HCT116 (cell line): ENCODE measurements at regions not wholly inside any gene's neighbourhood (a gene's known extent, or its start where the extent isn't known, plus 50 kb on each side); places are given as distances from the start of the nearest gene placed in this dataset.

Experiments used
- ATAC-seq: fragments of 200-7000 bp; cut with Tn5 transposase; 2 replicates; pipeline ENCODE4 v1.9.1; 2020; ENCODE audit warnings: mild to moderate bottlenecking, moderate library complexity
- BruUV-seq: library from RNA; stranded (reverse); fragments of 400-500 nt; replicated peaks from 2 replicates; lab custom pipeline; 2021; lab: Mats Ljungman, UMichigan
- CTCF ChIA-PET: fragments of 300-600 bp; sonication (Branson Sonifier 250); formaldehyde crosslinking; loops from one replicate; lab custom pipeline; 2021; ENCODE audit warnings: antibody characterized with exemption; lab: Charles Lee
- POLR2A ChIA-PET: fragments of 300-600, 350-600 bp; sonication (Branson Sonifier 250); formaldehyde crosslinking; loops from one replicate; lab custom pipeline; 2021; ENCODE audit warnings: antibody characterized with exemption; lab: Charles Lee
- RAD21 ChIA-PET, 2 experiments: fragments of 300-600 bp; sonication (Branson Sonifier 250); formaldehyde crosslinking; loops; one replicate each; lab custom pipeline; 2023; ENCODE audit warnings: low total read pairs in 2 of 2; ENCODE audit not compliant: uncharacterized antibody in 2 of 2, unreplicated experiment in 2 of 2, low non-redundant PET in 1 of 2; lab: Charles Lee
- DNase-seq: peaks from one replicate; pipeline ENCODE4 v3.0.0-alpha.2; 2010; ENCODE audit warnings: low read depth, low spot score
- H2AFZ ChIP-seq: fragments of 200-600 bp; shearing (Covaris generic), sonication (generic); 2 replicates; pipeline ENCODE4 v1.6.1; 2017; ENCODE audit warnings: low read depth, mixed run types, mixed read lengths, antibody characterized with exemption, low read length; ENCODE audit not compliant: poor library complexity, severe bottlenecking
- H3K27ac ChIP-seq: 2 replicates; pipeline ENCODE4 v1.5.1; 2012; ENCODE audit warnings: low read depth, low read length
- H3K27me3 ChIP-seq: fragments of 200-600 bp; sonication (generic); 2 replicates; pipeline ENCODE4 v1.6.1; 2016; ENCODE audit warnings: mixed run types, low read length, mixed read lengths; ENCODE audit not compliant: insufficient read depth
- H3K36me3 ChIP-seq, 2 experiments: fragments of 200-500 bp in 1 of 2; fragments of 200-600 bp in 1 of 2; sonication (Bioruptor generic) in 1 of 2; sonication (generic) in 1 of 2; 2 replicates each; pipeline versions ENCODE4 v1.5.1 to v1.6.1; 2014 to 2016; ENCODE audit warnings: low read length in 2 of 2, inconsistent platforms in 1 of 2, mixed read lengths in 1 of 2, mixed run types in 1 of 2; ENCODE audit not compliant: insufficient read depth in 2 of 2, control insufficient read depth in 1 of 2
- H3K4me1 ChIP-seq, 2 experiments: fragments of 200-600 bp in 1 of 2; sonication (generic) in 1 of 2; 2 replicates each; pipeline versions ENCODE4 v1.5.1 to v1.6.1; 2012 to 2017; ENCODE audit warnings: low read length in 2 of 2, inconsistent platforms in 1 of 2, mild to moderate bottlenecking in 1 of 2, mixed read lengths in 1 of 2, mixed run types in 1 of 2, moderate library complexity in 1 of 2; ENCODE audit not compliant: insufficient read depth in 2 of 2, control insufficient read depth in 1 of 2
- H3K4me2 ChIP-seq: fragments of 200-600 bp; sonication (generic); 2 replicates; pipeline ENCODE4 v1.6.1; 2017; ENCODE audit warnings: mixed run types, low read length, mixed read lengths
- H3K4me3 ChIP-seq, 2 experiments: fragments of 200-600 bp in 1 of 2; sonication (generic) in 1 of 2; replicated peaks in 1 of 2; 2 replicates each; pipeline ENCODE4 v1.5.1; 2011 to 2016; ENCODE audit warnings: low read length in 2 of 2, control low read depth in 1 of 2, low read depth in 1 of 2, mild to moderate bottlenecking in 1 of 2, mixed read lengths in 1 of 2, mixed run types in 1 of 2
- H3K79me2 ChIP-seq: fragments of 200-600 bp; sonication (generic); 2 replicates; pipeline ENCODE4 v1.6.1; 2017; ENCODE audit warnings: mild to moderate bottlenecking, mixed run types, low read length, moderate library complexity, mixed read lengths; ENCODE audit not compliant: insufficient read depth
- H3K9ac ChIP-seq: fragments of 200-600 bp; sonication (generic); 2 replicates; pipeline ENCODE4 v1.6.1; 2016; ENCODE audit warnings: low read length, mixed read lengths
- H3K9me2 ChIP-seq: fragments of 200-600 bp; sonication (generic), shearing (Covaris generic); 2 replicates; pipeline ENCODE4 v1.6.1; 2017; ENCODE audit warnings: mixed run types, mild to moderate bottlenecking, moderate library complexity; ENCODE audit not compliant: insufficient read depth
- H3K9me3 ChIP-seq, 2 experiments: fragments of 200-500 bp in 1 of 2; fragments of 200-600 bp in 1 of 2; sonication (Bioruptor generic) in 1 of 2; sonication (generic) in 1 of 2; 2 replicates each; pipeline ENCODE4 v1.6.1; 2014 to 2017; ENCODE audit warnings: low read length in 2 of 2, mixed read lengths in 2 of 2, inconsistent platforms in 1 of 2, low read depth in 1 of 2, mild to moderate bottlenecking in 1 of 2, mixed run types in 1 of 2, moderate library complexity in 1 of 2; ENCODE audit not compliant: control insufficient read depth in 1 of 2, insufficient read depth in 1 of 2
- H4K20me1 ChIP-seq: fragments of 200-600 bp; sonication (generic), shearing (Covaris generic); 2 replicates; pipeline ENCODE4 v1.6.1; 2017; ENCODE audit warnings: mixed run types, mild to moderate bottlenecking, moderate library complexity; ENCODE audit not compliant: insufficient read depth
- CBX3 ChIP-seq: IDR thresholded peaks from 2 replicates; pipeline ENCODE4 v1.6.1; 2012; ENCODE audit warnings: low read depth
- CEBPB ChIP-seq: IDR thresholded peaks from 2 replicates; pipeline ENCODE4 v1.6.1; 2012; ENCODE audit warnings: low read depth
- EGR1 ChIP-seq: IDR thresholded peaks from 2 replicates; pipeline ENCODE4 v1.6.1; 2012; ENCODE audit warnings: low read depth
- ELF1 ChIP-seq: IDR thresholded peaks from 2 replicates; pipeline ENCODE4 v1.6.1; 2012; ENCODE audit warnings: low read depth, borderline replicate concordance
- JUND ChIP-seq: IDR thresholded peaks from 2 replicates; pipeline ENCODE4 v1.6.1; 2012
- POLR2A ChIP-seq: IDR thresholded peaks from 2 replicates; pipeline ENCODE4 v1.7.0; 2011; ENCODE audit warnings: borderline replicate concordance; ENCODE audit not compliant: insufficient read depth, insufficient read length; ENCODE audit errors: extremely low read depth
- SIN3A ChIP-seq: IDR thresholded peaks from 2 replicates; pipeline ENCODE4 v1.6.1; 2012; ENCODE audit warnings: low read depth
- TCF7L2 ChIP-seq: IDR thresholded peaks from 2 replicates; pipeline ENCODE4 v1.7.0; 2011; ENCODE audit warnings: borderline replicate concordance, inconsistent platforms; ENCODE audit not compliant: insufficient read depth, insufficient read length; ENCODE audit errors: extremely low read depth
- ZNF274 ChIP-seq: fragments of 200-500 bp; sonication (Bioruptor generic); IDR thresholded peaks from 2 replicates; pipeline ENCODE4 v1.6.1; 2014; ENCODE audit warnings: mild to moderate bottlenecking, low read depth, low read length, inconsistent platforms
- intact Hi-C: fragments of 100-400 bp; cut with micrococcal nuclease; formaldehyde crosslinking; loops from 2 replicates; pipeline ENCODE4 v1.10.0; 2022
- TF ChIP-seq, protein P1 (sequence below): IDR thresholded peaks from 2 replicates; pipeline ENCODE4 v1.6.1; 2012; ENCODE audit warnings: low read depth
- TF ChIP-seq, protein P2 (sequence below): IDR thresholded peaks from 2 replicates; pipeline ENCODE4 v1.6.1; 2012

DNA sequence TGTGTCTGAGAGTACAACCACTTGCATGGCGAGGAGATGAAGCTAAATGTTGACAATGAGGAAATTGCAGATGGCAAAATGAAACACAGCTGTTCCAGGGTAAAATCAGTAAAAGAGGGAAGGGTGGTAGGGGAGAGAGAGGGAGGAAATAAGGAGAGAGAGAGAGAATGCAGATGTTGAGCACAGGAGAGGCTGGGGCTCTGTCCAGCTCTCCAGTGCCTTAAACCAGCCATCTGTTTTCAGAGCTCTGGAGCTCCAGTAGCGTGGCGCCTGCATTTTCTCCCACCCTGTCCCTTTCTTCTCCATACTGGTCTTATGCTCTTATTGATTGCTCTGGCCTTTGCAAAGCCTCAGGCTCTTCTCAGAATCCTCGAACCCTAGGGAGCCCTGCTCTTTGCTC lies 52.7 kb upstream of the BOD1L2 start:
- H3K9me3 ChIP-seq = no peaks in the 10 kb centered on the region
- TF ChIP-seq, protein P1, sequence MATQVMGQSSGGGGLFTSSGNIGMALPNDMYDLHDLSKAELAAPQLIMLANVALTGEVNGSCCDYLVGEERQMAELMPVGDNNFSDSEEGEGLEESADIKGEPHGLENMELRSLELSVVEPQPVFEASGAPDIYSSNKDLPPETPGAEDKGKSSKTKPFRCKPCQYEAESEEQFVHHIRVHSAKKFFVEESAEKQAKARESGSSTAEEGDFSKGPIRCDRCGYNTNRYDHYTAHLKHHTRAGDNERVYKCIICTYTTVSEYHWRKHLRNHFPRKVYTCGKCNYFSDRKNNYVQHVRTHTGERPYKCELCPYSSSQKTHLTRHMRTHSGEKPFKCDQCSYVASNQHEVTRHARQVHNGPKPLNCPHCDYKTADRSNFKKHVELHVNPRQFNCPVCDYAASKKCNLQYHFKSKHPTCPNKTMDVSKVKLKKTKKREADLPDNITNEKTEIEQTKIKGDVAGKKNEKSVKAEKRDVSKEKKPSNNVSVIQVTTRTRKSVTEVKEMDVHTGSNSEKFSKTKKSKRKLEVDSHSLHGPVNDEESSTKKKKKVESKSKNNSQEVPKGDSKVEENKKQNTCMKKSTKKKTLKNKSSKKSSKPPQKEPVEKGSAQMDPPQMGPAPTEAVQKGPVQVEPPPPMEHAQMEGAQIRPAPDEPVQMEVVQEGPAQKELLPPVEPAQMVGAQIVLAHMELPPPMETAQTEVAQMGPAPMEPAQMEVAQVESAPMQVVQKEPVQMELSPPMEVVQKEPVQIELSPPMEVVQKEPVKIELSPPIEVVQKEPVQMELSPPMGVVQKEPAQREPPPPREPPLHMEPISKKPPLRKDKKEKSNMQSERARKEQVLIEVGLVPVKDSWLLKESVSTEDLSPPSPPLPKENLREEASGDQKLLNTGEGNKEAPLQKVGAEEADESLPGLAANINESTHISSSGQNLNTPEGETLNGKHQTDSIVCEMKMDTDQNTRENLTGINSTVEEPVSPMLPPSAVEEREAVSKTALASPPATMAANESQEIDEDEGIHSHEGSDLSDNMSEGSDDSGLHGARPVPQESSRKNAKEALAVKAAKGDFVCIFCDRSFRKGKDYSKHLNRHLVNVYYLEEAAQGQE = peak; percentile 24; the same call in 1 of the 2 replicates
- no peak for TF ChIP-seq POLR2A
- no peak for TF ChIP-seq CBX3
- TF ChIP-seq, all 23 proteins: peak for 1
- ATAC-seq = no peak
- CTCF ChIA-PET = no interaction called here
- Histone ChIP-seq H3K4me3 (no peak overlapping the region), H2AFZ (no peak overlapping the region), H4K20me1 (no peaks in the 10 kb centered on the region), H3K9me2 (no peaks in the 10 kb centered on the region), H3K27ac (no peak overlapping the region), H3K36me3 (no peaks in the 10 kb centered on the region), H3K9ac (no peak overlapping the region), H3K4me2 (no peak overlapping the region), H3K4me1 (no peaks in the 10 kb centered on the region), H3K27me3 (peaks cover 17% of the 10 kb centered on the region; the same call in 1 of the 2 replicates), H3K79me2 (no peaks in the 10 kb centered on the region)
- intact Hi-C loops = no loop called here
- no peak for DNase-seq
- POLR2A ChIA-PET = no interaction called here
- no TSS peak for BruUV-seq
- RAD21 ChIA-PET = no interaction called here

DNA sequence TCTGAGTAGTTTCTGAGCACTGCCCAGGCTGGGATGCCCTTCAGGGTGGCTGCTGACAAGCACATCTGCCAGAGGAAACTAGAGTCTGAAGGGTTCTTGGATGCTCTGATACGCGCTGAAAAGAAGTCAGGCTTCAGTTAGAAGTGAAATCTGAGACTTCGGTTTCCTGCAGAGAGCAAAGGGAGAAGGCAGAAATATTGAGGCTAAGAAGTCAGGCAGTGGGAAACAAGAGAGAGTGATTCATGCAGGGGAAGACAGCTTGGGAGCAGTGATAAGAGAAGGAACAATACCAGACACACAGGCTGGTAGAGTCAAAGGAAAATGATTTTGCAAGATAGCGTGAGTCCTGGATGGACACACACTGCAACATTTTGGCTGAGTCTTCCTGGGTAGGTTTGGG lies 51.0 kb upstream of the BOD1L2 start:
- no peak overlapping the region for H3K4me3 ChIP-seq
- no peaks in the 10 kb centered on the region for H3K4me1 ChIP-seq
- H3K9me2 ChIP-seq = no peaks in the 10 kb centered on the region
- no peak overlapping the region for H3K9ac ChIP-seq
- ChIA-PET POLR2A (no interaction called here), RAD21 (no interaction called here), CTCF (no interaction called here)
- TF ChIP-seq JUND (no peak), SIN3A (no peak), EGR1 (no peak), ELF1 (no peak), ZNF274 (no peak), TCF7L2 (no peak), CEBPB (no peak)
- TF ChIP-seq, protein P2, sequence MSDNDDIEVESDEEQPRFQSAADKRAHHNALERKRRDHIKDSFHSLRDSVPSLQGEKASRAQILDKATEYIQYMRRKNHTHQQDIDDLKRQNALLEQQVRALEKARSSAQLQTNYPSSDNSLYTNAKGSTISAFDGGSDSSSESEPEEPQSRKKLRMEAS = no peak
- no peaks in the 10 kb centered on the region for H3K79me2 ChIP-seq
- H2AFZ ChIP-seq = no peak overlapping the region
- no peak for DNase-seq
- no peaks in the 10 kb centered on the region for H4K20me1 ChIP-seq
- ATAC-seq = no peak
- no peaks in the 10 kb centered on the region for H3K36me3 ChIP-seq
- H3K27me3 ChIP-seq = peaks cover 17% of the 10 kb centered on the region; the same call in 1 of the 2 replicates
- H3K27ac ChIP-seq = no peak overlapping the region
- no peak overlapping the region for H3K4me2 ChIP-seq
- no TSS peak for BruUV-seq
- intact Hi-C loops = no loop called here
- H3K9me3 ChIP-seq = no peaks in the 10 kb centered on the region
